ENCODE measurements at regions not wholly inside any gene's neighbourhood (a gene's known extent, or its start where the extent isn't known, plus 50 kb on each side); places are given as distances from the start of the nearest gene placed in this dataset.

DNA sequence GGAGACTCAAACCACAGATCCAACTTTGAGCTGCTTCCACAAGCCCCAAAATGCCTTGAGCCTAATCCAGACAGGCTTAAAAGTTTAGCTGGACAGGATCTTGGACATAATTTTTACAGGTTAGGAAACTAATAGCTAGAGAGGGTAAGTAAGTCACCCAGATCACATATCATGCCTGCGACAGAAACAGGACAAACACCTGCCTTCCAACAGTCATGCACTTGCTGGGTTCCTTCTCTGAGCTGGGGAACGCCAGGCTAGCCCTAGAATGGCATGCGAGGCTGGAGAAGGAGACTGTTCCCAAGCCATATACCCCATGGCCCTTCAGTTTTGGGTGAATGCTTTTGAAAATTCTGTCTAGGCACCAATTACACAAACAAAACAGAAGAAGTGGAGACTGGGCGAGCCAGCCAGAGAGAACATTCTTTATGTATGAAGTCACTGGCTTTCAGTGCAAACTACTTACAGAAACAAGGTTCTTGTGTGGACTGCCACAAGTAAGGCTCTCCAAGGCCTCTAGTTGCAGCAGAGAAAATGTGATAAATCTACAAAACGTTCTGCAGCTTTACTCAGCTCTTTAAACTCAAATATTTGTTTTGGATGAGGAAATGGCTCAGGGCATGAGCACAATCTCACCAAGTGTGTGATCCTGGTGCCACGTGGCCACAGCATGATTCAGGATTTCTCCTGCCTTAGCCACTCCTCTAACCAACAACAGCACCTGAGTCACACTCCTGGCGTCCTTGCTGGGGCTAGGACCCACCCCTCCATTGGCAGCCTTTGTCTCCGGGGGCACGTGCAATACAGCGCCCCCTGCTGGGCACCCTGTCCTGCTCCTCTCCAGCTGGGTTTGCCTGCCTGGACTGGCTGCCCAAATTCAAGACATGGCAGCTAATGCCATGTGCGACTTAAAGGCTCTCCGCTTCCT, 73.4 kb upstream of the UBL3 start:
- peak; percentile 90 for ATAC-seq

DNA sequence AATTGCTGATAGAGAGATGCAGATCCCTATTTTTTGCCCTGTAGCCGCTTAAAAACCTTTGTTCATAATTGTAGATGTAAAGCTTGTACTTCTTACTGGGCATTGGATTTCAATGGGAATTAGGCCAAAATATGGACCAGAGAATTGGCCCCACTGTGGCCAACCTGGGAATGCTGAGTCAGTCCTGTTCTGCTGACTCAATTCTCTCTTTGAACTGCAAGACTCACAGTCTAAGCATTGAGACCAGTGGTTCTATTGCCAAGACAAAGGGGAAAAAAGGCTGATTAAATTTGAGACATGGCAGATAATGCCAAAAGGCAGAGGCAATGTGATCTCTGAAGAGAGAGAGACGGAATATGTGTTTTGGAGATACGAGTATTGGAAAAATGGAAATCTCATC, 72.5 kb upstream of the UBL3 start:
- no peak for ATAC-seq

- no peak for ATAC-seq
These were observed 71.9 kb upstream of the UBL3 start for GRCh38 chr13:29922281-29922821.

DNA sequence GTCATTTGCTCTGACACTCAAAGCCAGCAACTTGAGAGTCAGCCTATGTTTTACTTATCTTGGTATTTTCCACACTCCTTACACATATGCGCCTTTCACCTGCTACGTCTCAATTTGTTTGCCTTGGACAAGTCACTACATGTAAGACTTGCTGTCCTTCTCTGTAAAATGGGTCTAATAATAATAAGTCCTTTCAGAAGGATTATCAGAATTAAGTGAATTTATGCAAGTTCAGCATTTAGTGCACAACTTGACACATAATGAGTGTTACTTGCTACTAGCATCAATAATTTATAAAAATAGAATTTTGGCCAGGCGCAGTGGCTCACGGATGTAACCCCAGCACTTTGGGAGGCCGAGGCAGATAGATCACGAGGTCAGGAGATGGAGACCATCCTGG, 71.1 kb upstream of the UBL3 start:
- ATAC-seq: no peak

DNA sequence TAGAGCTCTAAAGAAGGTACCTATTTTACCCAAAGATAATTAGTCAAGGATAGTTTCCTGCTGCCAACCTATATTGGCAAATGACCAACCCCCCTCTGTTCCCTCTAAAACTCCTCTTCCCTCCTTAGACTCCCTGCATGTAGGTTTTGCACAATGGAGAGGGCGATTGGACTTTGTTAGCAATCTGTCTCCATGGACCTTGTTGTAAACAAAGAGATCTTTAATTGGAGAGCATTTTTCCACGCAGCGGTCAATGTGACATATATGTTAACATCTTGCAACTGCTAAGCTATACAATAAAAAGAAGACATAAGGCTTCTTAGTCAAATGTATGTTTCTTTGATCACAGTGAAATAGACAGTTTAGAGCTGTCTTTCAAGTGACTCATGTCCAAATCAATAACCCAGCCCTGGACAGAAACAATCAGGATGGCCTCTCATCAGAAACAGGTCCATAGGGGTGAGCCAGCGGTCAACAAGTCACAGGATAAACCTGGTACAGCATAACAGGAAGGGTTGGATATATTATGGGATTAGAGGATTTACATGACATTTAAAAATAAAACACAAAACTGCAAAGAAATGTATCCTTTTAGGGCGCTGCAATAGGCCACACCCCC, 69.7 kb upstream of the UBL3 start:
- no peak for ATAC-seq

DNA sequence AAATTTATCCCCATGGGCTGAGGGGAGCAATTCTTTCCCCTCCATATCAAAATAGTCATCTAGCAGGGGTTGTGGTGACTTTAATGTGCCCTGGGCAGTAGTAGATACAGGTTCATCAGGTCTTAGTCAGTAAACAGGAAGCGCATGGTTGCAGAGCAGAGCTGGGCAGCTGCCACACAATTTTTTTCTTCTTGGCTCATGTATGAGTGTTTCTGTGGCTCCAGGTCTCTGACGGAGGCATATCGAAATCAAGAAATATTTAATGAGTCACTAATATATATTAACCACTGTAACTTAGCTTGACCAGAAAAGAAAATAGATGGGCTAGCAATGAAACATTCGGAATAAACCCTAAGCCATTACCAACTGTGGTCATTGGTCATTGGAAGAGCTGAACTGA, 68.4 kb upstream of the UBL3 start:
- peak; percentile 88 for ATAC-seq

- no peak for ATAC-seq
These were observed 67.2 kb upstream of the UBL3 start for GRCh38 chr13:29917650-29918049.

GRCh38 chr13:29914581-29914980, 64.2 kb upstream of the UBL3 start:
- ATAC-seq: no peak

DNA sequence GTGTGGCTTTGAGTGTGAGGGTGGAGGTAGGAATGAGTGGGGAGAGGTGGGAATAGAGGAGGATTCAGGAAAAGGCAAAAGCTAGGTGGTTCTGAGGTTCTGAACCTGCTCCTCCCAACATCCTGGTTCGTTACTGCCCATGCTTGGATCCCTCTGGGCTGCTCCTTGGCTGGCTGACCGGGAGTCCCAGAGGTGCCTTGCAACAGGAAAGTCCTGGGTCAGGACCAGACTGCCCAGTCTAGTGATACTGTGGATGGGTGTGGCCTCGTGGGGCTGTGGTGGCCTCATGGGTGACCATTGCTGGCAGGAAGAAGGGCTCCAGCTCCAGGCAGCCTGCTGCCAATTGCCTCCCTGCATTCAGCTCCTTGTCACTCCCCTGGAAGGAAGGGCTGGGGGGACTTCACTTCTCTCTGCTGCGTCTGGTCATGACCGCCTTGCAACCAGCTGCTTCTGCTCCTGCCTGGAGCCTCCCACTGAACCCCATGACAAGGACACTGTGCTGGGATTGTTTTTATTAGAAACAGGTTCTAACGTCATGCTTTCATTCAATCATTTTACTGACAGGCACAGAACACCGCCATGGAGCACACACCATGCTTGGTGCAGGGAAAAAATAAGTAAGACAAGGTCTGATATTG, 61.5 kb upstream of the UBL3 start:
- ATAC-seq: peak; percentile 50

DNA sequence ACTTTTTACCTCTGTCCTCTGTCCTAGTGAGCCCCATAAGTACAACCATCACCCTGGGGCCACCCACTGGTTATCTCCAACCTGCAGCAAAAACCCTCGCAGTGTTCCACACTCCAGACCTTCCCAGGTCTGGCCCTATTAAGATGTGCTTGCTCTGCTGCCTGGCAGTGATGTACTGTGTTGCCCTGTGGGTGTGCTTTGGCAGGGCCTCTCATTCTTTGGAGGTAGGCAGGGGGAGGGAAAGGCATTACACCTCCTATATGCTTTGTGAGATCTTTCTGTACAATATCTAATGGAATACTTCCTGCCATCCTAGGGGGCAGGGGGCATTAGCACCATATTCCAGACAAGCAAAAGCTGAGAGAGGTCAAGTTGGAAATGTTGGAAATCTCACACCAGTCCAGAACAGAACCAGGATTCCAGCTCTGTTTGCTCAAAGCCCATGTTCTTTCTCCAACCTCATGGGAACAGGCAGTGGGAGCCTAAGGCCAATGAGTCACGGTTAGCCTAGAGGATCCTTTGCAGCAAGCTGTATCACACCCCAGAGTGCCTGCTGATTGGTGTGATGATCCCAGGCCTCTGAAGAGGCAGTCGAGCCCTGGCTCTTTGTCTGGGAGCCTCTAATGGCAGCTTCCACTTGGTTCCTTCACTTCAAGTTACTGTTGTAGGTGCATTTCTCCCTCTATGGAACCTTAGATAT, 59.7 kb upstream of the UBL3 start:
- peak; percentile 64 for ATAC-seq

DNA sequence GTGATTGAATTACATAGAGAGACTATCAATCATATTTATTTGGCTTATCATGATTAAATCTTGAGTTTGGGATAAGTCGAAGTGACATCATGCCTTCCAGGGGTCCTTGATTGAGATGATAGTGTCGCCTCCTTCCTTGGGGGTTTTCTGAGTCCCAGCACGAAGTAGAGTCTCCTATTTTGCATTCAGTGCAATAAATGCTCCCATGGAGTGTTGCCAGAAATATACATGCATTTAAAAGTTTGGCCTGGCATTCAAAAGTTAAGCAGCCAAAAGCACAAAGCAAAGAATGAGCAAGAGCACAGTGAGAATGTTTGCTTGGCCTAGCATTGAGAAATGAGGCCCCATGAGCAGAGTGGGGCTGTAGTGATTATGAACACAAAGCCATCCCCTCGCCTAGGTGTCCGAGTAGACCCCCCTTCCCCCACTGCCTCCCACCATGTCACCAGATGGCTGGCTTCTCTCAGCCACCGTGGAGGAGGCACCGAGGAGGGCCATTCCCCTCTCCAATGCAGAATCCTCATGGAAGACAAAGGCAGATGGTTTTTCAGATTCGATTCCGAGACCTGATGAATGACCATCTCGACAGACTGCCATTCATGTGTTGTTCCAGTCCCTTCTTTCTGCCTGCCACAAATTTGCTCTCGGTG, 58.8 kb upstream of the UBL3 start:
- ATAC-seq: no peak

GRCh38 chr13:29908416-29909080, 58.1 kb upstream of the UBL3 start:
- ATAC-seq: no peak

- no peak for ATAC-seq
These were observed 57.3 kb upstream of the UBL3 start for GRCh38 chr13:29907670-29908069.

DNA sequence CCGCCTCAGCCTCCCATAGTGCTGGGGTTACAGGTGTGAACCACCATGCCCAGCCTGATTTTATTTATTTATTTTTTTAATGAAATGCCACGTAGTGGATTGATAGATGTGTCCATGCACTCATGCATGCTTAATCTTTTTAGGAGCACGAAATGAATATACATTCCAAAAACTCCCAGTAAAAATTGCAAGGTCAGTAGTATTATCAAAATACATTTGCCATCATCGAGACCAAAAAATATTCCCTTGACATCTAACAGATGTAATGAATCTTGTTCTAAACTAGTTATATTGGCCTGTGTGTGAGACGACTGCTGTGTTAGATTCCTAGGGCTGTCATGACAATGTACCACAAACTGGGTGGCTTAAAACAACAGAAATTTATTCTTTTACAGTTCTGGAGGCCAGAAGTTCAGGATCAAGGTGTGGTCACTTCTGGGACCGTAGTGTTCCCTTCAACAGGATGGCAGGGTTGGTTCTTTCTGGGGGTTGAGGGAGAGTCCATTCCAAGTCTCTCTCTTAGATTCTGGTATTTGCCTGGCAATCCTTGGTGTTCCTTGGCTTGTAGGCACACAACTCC, 56.1 kb upstream of the UBL3 start:
- ATAC-seq: no peak

DNA sequence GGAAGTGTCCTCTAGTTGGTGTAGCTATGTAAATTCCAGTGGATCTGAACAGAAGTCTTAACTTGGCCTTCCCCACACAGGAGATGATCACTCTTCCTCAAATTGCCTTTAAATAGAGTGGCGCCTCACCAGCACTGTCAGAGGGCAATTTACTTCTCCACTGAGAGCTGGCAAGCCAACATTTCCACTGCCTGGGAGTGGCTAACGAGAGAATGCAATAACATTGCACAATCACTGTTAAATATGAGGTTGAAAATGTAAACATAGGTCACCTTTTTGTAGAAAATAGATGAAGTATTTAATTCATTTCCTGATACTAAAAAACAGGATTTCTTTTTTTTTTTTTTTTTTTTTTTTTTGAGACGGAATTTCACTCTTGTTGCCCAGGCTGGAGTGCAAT, 55.4 kb upstream of the UBL3 start:
- peak; percentile 56 for ATAC-seq

GRCh38 chr13:29903996-29904395, 53.6 kb upstream of the UBL3 start:
- ATAC-seq: no peak

DNA sequence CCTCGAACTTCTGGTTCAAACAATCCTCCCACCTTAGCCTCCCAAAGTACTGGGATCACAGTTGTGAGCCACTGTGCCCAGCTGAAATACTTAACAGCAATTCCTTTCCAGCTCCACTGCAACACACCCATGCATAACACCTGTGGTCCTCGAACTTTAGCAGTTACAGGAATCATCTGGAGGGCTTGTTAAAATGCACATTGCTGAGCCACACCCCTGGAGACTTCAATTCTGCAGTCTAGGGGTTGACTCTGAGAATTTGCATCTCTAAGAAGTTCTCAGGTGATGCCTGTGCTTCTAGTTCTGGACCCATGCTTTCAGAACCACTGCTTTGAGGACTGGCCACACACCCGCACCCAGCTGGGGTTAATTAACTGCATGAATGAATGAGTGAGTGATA, 53.1 kb upstream of the UBL3 start:
- no peak for ATAC-seq

DNA sequence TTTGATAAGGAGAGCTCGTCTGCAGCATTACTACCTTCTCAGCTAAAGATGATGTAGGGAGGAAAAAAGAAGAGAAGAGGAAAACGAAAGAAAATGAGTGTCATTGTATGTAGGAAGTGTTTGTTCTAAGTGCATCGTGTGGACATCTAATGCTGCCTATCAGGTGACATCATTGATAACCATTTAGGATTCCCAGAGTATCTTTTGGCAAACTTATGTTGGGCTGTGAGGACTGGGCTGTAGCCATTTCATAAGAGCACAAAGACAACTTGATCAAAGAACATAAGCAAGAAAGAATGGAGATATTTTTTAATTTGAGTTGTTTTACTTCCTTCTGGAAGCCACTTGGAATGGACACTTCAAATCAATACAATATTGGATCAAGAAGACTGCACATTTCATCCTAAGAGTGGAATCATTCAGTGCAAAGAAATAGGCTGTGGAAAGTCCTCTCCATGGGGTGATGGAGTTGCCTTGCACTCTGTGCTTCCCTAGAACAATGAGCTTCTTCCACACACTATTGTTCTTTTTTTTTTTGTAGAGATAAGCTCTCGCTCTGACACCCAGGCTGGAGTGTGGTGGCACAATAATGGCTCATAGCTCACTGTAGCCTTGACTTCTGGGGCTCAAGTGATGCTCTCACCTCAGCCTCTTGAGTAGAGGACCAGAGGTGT, 52.4 kb upstream of the UBL3 start:
- ATAC-seq: no peak

DNA sequence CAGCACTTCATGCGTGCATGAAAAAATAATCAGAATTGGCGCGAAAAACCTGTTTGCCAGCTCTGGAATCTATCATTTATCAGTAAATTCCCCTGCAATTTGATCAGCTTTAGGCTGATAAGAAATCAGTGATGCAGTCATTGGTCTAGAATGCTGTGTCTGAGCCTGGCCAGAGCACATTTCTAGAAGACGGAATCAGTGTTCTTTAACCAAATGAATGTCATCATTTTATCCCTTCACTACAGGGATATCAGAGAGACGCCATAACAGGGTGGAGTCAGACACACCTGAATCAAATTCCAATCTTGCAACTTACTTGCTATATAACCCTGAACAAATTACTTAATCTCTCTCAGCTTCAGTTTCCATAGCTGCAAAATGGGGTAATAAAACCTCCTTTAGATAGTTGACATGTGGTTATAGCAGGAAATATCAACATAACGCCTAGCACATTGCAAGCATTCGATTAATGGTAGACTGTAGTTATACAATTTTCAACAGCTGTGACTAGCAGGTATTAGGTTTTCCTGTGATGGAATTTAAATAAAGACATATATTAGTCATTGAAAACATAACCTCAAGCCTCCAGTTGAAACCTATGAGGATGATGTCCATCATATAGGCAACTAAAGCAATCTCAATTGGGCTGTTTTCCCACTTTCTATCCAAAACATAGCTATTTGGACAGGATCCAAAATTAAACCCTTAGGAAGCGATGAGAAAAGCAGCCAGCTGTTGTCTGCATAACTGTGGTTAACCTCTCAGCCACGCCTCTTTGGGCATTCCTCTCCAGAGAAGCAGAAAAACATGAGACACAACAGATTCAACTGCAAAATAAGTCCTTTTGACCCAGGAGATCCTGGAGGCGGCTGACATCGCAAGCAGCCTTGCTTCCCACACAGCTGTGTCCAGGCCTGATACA, 51.6 kb upstream of the UBL3 start:
- ATAC-seq: no peak

All from esophagus mucosa (tissue), 1 donor.